HEK293 (cell line): ENCODE measurements at regions not wholly inside any gene's neighbourhood (a gene's known extent, or its start where the extent isn't known, plus 50 kb on each side); places are given as distances from the start of the nearest gene placed in this dataset.

Experiments used
- CTCF ChIA-PET: fragments of 350-600 bp; formaldehyde crosslinking; extraction: SDS; loops from one replicate; lab custom pipeline; 2021; ENCODE audit warnings: antibody characterized with exemption; lab: Yijun Ruan, JAX
- POLR2A ChIA-PET: fragments of 300-600 bp; formaldehyde crosslinking; extraction: SDS; loops from one replicate; lab custom pipeline; 2020; ENCODE audit warnings: antibody characterized with exemption, inconsistent platforms; lab: Yijun Ruan, JAX
- H3K27ac ChIP-seq: fragments of 200-500 bp; sonication (Bioruptor generic); 2 replicates; pipeline ENCODE4 v1.5.1; 2014; ENCODE audit warnings: low read depth, low read length, control low read depth, inconsistent platforms; ENCODE audit errors: extremely low read depth
- H3K36me3 ChIP-seq, 2 experiments: fragments of 200-500 bp in 1 of 2; sonication (Bioruptor generic) in 1 of 2; 1 replicate in 1 of 2; 2 replicates in 1 of 2; pipeline ENCODE4 v1.5.1; 2014 to 2017; ENCODE audit warnings: inconsistent platforms in 2 of 2, low read length in 2 of 2; ENCODE audit not compliant: control insufficient read depth in 2 of 2, insufficient read depth in 1 of 2
- H3K4me1 ChIP-seq: fragments of 200-500 bp; sonication (Bioruptor generic); 2 replicates; pipeline ENCODE4 v1.5.1; 2014; ENCODE audit warnings: mild to moderate bottlenecking, low read length, inconsistent platforms; ENCODE audit not compliant: control insufficient read depth, insufficient read depth
- H3K4me3 ChIP-seq: 2 replicates; pipeline ENCODE4 v1.5.1; 2011; ENCODE audit warnings: low read depth, mild to moderate bottlenecking, control low read depth, low read length, moderate library complexity
- H3K9me3 ChIP-seq: fragments of 200-500 bp; sonication (Bioruptor generic); 2 replicates; pipeline ENCODE4 v1.5.1; 2014; ENCODE audit warnings: low read depth, low read length, inconsistent platforms; ENCODE audit not compliant: control insufficient read depth, insufficient read depth
- KLF1 ChIP-seq: fragments of 450-650 bp; formaldehyde crosslinking; IDR thresholded peaks from 2 replicates; pipeline ENCODE4 v1.5.1; 2016; ENCODE audit warnings: missing biosample characterization, missing genetic modification characterization
- KLF17 ChIP-seq: fragments of 450-650 bp; formaldehyde crosslinking; IDR thresholded peaks from 2 replicates; pipeline ENCODE4 v1.5.1; 2016; ENCODE audit warnings: missing biosample characterization, missing genetic modification characterization
- REST ChIP-seq: fragments of 450-650 bp; formaldehyde crosslinking; IDR thresholded peaks from 2 replicates; pipeline ENCODE4 v1.5.1; 2016; ENCODE audit warnings: missing biosample characterization, missing genetic modification characterization
- SP7 ChIP-seq: fragments of 450-650 bp; formaldehyde crosslinking; IDR thresholded peaks from 2 replicates; pipeline ENCODE4 v1.5.1; 2016; ENCODE audit warnings: missing biosample characterization, missing genetic modification characterization
- ZBTB26 ChIP-seq: fragments of 450-650 bp; formaldehyde crosslinking; optimal IDR thresholded peaks from 2 replicates; pipeline ENCODE3; 2016; ENCODE audit warnings: missing biosample characterization, mild to moderate bottlenecking, missing genetic modification characterization
- ZIC2 ChIP-seq: fragments of 450-650 bp; formaldehyde crosslinking; IDR thresholded peaks from 2 replicates; pipeline ENCODE4 v1.5.1; 2016; ENCODE audit warnings: missing biosample characterization, missing genetic modification characterization
- ZNF10 ChIP-seq: fragments of 450-650 bp; formaldehyde crosslinking; IDR thresholded peaks from 2 replicates; pipeline ENCODE4 v1.5.1; 2017; ENCODE audit warnings: missing biosample characterization, missing genetic modification characterization
- ZNF148 ChIP-seq: fragments of 450-650 bp; formaldehyde crosslinking; IDR thresholded peaks from 2 replicates; pipeline ENCODE4 v1.5.0; 2017; ENCODE audit warnings: missing biosample characterization, missing genetic modification characterization, borderline replicate concordance
- ZNF292 ChIP-seq: fragments of 450-650 bp; formaldehyde crosslinking; IDR thresholded peaks from 2 replicates; pipeline ENCODE4 v1.5.1; 2016; ENCODE audit warnings: low read depth, missing biosample characterization, missing genetic modification characterization, borderline replicate concordance
- ZNF335 ChIP-seq: fragments of 450-650 bp; formaldehyde crosslinking; conservative IDR thresholded peaks from 2 replicates; pipeline ENCODE4 v1.5.1; 2016; ENCODE audit warnings: missing biosample characterization, missing genetic modification characterization
- ZNF362 ChIP-seq: fragments of 450-650 bp; formaldehyde crosslinking; IDR thresholded peaks from 2 replicates; pipeline ENCODE4 v1.5.1; 2016; ENCODE audit warnings: missing biosample characterization, missing genetic modification characterization
- ZNF366 ChIP-seq: fragments of 450-650 bp; formaldehyde crosslinking; conservative IDR thresholded peaks from 2 replicates; pipeline ENCODE4 v1.5.1; 2016; ENCODE audit warnings: missing biosample characterization, missing genetic modification characterization
- ZNF626 ChIP-seq: fragments of 450-650 bp; sonication (Bioruptor Pico); formaldehyde crosslinking; IDR thresholded peaks from 2 replicates; pipeline ENCODE4 v1.5.1; 2018; ENCODE audit warnings: missing biosample characterization, missing genetic modification characterization, inconsistent platforms
- ZNF639 ChIP-seq: fragments of 450-650 bp; formaldehyde crosslinking; IDR thresholded peaks from 2 replicates; pipeline ENCODE4 v1.5.1; 2016; ENCODE audit warnings: missing biosample characterization, missing genetic modification characterization
- ZNF645 ChIP-seq: fragments of 450-650 bp; formaldehyde crosslinking; IDR thresholded peaks from 2 replicates; pipeline ENCODE4; 2016; ENCODE audit warnings: missing biosample characterization, missing genetic modification characterization
- ZNF660 ChIP-seq: fragments of 450-650 bp; IDR thresholded peaks from 2 replicates; pipeline ENCODE4 v1.5.1; 2018; ENCODE audit warnings: missing biosample characterization, mild to moderate bottlenecking, missing genetic modification characterization

GRCh38 chr9:134551644-134552348, 89.8 kb upstream of the COL5A1 start (continued):
- TF ChIP-seq ZNF645 (no peak), ZNF639 (no peak), ZNF335 (tag by site-specific recombination) (no peak), ZNF292 (tag by site-specific recombination) (no peak), ZNF148 (no peak), SP7 (peak; percentile 76), ZNF10 (tag by site-specific recombination) (no peak), ZNF366 (tag by site-specific recombination) (no peak)

- Histone ChIP-seq H3K27ac (no peak overlapping the region; the same call in 1 of the 2 replicates), H3K4me1 (0 out of 2 replicates have a peak, but pooled peaks cover 3% of the 10 kb centered on the region)
Measured at GRCh38 chr9:134552349-134552990, 89.1 kb upstream of the COL5A1 start.

GRCh38 chr9:134553061-134553891, 88.3 kb upstream of the COL5A1 start:
- Histone ChIP-seq H3K4me3 (no peak overlapping the region), H3K27ac (no peak overlapping the region), H3K4me1 (0 out of 2 replicates have a peak, but pooled peaks cover 3% of the 10 kb centered on the region), H3K36me3 (no peaks in the 10 kb centered on the region), H3K9me3 (no peaks in the 10 kb centered on the region)
- POLR2A ChIA-PET: interaction anchor here (2.0 kb wide), 1 partner anchor 49 kb away, joined by 10 read pairs; no protein-coding TSS in a partner anchor
- CTCF ChIA-PET: interaction anchor here (1.1 to 2.0 kb wide), 2 partner anchors 9 to 50 kb away, joined by 3 to 5 read pairs; no protein-coding TSS in a partner anchor
- no peak for TF ChIP-seq ZNF626
- TF ChIP-seq REST: no peak
- TF ChIP-seq KLF17 (tag by site-specific recombination): no peak
- TF ChIP-seq ZIC2 (tag by site-specific recombination): peak; percentile 19; the same call in 1 of the 2 replicates
- no peak for TF ChIP-seq ZBTB26 (tag by site-specific recombination)
- TF ChIP-seq ZNF362 (tag by site-specific recombination): no peak

More at GRCh38 chr9:134552349-134552990, 89.1 kb upstream of the COL5A1 start:
- Histone ChIP-seq H3K4me3 (no peak overlapping the region), H3K9me3 (no peaks in the 10 kb centered on the region), H3K36me3 (no peaks in the 10 kb centered on the region)
- ChIA-PET POLR2A (interaction anchor here (1.1 to 2.0 kb wide), 3 partner anchors 10 to 50 kb away, joined by 3 to 10 read pairs (median 4); no protein-coding TSS in a partner anchor), CTCF (interaction anchor here (0.6 to 2.0 kb wide), 5 partner anchors 10 to 384 kb away, joined by 3 to 7 read pairs (median 3); no protein-coding TSS in a partner anchor)
- TF ChIP-seq KLF1 (tag by site-specific recombination): 0 out of 2 replicates have a peak, but pooled peaks have one; percentile 13
- no peak for TF ChIP-seq ZNF660 (tag by site-specific recombination)
